ENCODE measurements at regions not wholly inside any gene's neighbourhood (a gene's known extent, or its start where the extent isn't known, plus 50 kb on each side); places are given as distances from the start of the nearest gene placed in this dataset.
"Not testable (repeated sequence)": the region's sequence is repeated elsewhere in the genome, so short reads cannot be mapped to it uniquely, and the experiment has no call there.

- DNase-seq (no peak), ATAC-seq (no peak)
- Histone ChIP-seq H3K27me3 (peaks cover 0 to 13% (median 0%) of the 10 kb centered on the region in 9 donors), H3K4me3 (no peak overlapping the region), H3K36me3 (no peaks in the 10 kb centered on the region), H3K9me3 (no peaks in the 10 kb centered on the region), H3K4me1 (peaks cover 0 to 9% (median 0%) of the 10 kb centered on the region in 12 donors), H3K27ac (no peak overlapping the region)
- intact Hi-C loops (cut with DNase I): loop anchor here in 5 of 10 donors (5.0 to 10.0 kb wide), 4 partner anchors 153 to 207 kb away; no protein-coding TSS in a partner anchor
- 84 to 96% (median 91%) methylated on average over 7 to 16 of the region's 16 CpGs for WGBS, 4 donors
- TF ChIP-seq CTCF (IDR thresholded peaks at IDR 0.05): no peak
- TF ChIP-seq POLR2A (IDR thresholded peaks at IDR 0.05): no peak
These were observed 198.2 kb downstream of the IGLL1 start for GRCh38 chr22:23381661-23382427.

GRCh38 chr22:23380911-23381310 is 199.2 kb downstream of the IGLL1 start:
- 85 to 98% (median 97%) methylated on average over 4 of the region's 4 CpGs for WGBS, 4 donors
- intact Hi-C loops (cut with DNase I): loop anchor here in 5 of 10 donors (5.0 to 10.0 kb wide), 4 partner anchors 154 to 206 kb away; no protein-coding TSS in a partner anchor
- Histone ChIP-seq H3K9me3 (no peaks in the 10 kb centered on the region), H3K4me3 (no peak overlapping the region), H3K27ac (no peak overlapping the region), H3K4me1 (peaks cover 0 to 9% (median 0%) of the 10 kb centered on the region in 12 donors), H3K36me3 (no peaks in the 10 kb centered on the region), H3K27me3 (peaks cover 0 to 5% (median 0%) of the 10 kb centered on the region in 9 donors)
- ATAC-seq (no peak), DNase-seq (no peak)
- TF ChIP-seq POLR2A (IDR thresholded peaks at IDR 0.05) (no peak), CTCF (IDR thresholded peaks at IDR 0.05) (no peak)

GRCh38 chr22:23380230-23380573 is 199.9 kb downstream of the IGLL1 start:
- DNase-seq: no peak
- Histone ChIP-seq H3K9me3 (no peaks in the 10 kb centered on the region), H3K36me3 (no peaks in the 10 kb centered on the region), H3K4me1 (peaks cover 0 to 9% (median 0%) of the 10 kb centered on the region in 12 donors), H3K4me3 (no peak overlapping the region), H3K27ac (no peak overlapping the region), H3K27me3 (peaks cover 0 to 5% (median 0%) of the 10 kb centered on the region in 9 donors)
- 28 to 34% (median 31%) methylated on average over 4 to 5 of the region's 5 CpGs for WGBS, 4 donors
- intact Hi-C loops (cut with DNase I): loop anchor here in 5 of 10 donors (5.0 to 10.0 kb wide), 4 partner anchors 155 to 205 kb away; no protein-coding TSS in a partner anchor
- no peak for TF ChIP-seq POLR2A (IDR thresholded peaks at IDR 0.05)
- TF ChIP-seq CTCF (IDR thresholded peaks at IDR 0.05): no peak
- ATAC-seq: no peak

- intact Hi-C loops (cut with DNase I): loop anchor here in 5 of 10 donors (5.0 to 10.0 kb wide), 4 partner anchors 155 to 205 kb away; no protein-coding TSS in a partner anchor
These were observed 199.4 kb downstream of the BCR start for GRCh38 chr22:23379540-23380229.

More at GRCh38 chr22:23379540-23380229, 199.4 kb downstream of the BCR start:
- peak in 1 of 5 donors; percentile 55 for DNase-seq
- H3K9me3 ChIP-seq, H3K4me3 ChIP-seq, H3K27me3 ChIP-seq, H3K4me1 ChIP-seq, H3K27ac ChIP-seq, ATAC-seq, H3K36me3 ChIP-seq: not testable (repeated sequence)
- WGBS, 4 donors: 90 to 95% (median 92%) methylated on average over 10 to 17 of the region's 18 CpGs

Measured in heart left ventricle (tissue), 16 donors.